Erythroblast (primary cell): ENCODE measurements at regions not wholly inside any gene's neighbourhood (a gene's known extent, or its start where the extent isn't known, plus 50 kb on each side); places are given as distances from the start of the nearest gene placed in this dataset.
"Not testable (repeated sequence)": the region's sequence is repeated elsewhere in the genome, so short reads cannot be mapped to it uniquely, and the experiment has no call there.

Source experiments
- DNase-seq, 2 experiments: peaks; one replicate each; lab custom pipeline; 2025; lab: John Stamatoyannopoulos, UW
- GATA1 ChIP-seq: IDR thresholded peaks from 2 replicates; pipeline ENCODE4 v1.6.1; 2011; ENCODE audit warnings: low read depth, mild to moderate bottlenecking, control low read depth, low read length, moderate library complexity
- POLR2A ChIP-seq: IDR thresholded peaks from 2 replicates; pipeline ENCODE4 v1.6.1; 2011; ENCODE audit warnings: mild to moderate bottlenecking, low read length

- DNase-seq: no peak
Observed at GRCh38 chr12:87469295-87469694, 559.9 kb downstream of the C12orf50 start.

GRCh38 chr12:87467936-87468335 is 561.3 kb downstream of the C12orf50 start:
- TF ChIP-seq POLR2A: no peak
- TF ChIP-seq GATA1: no peak
- DNase-seq: no peak

More at GRCh38 chr12:87469295-87469694, 559.9 kb downstream of the C12orf50 start:
- TF ChIP-seq POLR2A (no peak), GATA1 (no peak)

- TF ChIP-seq GATA1: no peak
Observed at GRCh38 chr12:87464565-87464964, 564.6 kb downstream of the C12orf50 start.

GRCh38 chr12:87444039-87444438 is 585.2 kb downstream of the C12orf50 start:
- TF ChIP-seq POLR2A (no peak), GATA1 (no peak)
- no peak for DNase-seq

More at GRCh38 chr12:87464565-87464964, 564.6 kb downstream of the C12orf50 start:
- no peak for DNase-seq

- DNase-seq: no peak
- TF ChIP-seq POLR2A (no peak), GATA1 (no peak)
Observed at GRCh38 chr12:87441511-87441910, 587.7 kb downstream of the C12orf50 start.

GRCh38 chr12:87439990-87440827 is 589.0 kb downstream of the C12orf50 start:
- no peak for DNase-seq
- TF ChIP-seq POLR2A: no peak
- TF ChIP-seq GATA1: no peak

GRCh38 chr12:87430444-87430843 is 598.8 kb downstream of the C12orf50 start:
- no peak for DNase-seq
- TF ChIP-seq POLR2A (no peak), GATA1 (no peak)

- TF ChIP-seq POLR2A: no peak
- no peak for TF ChIP-seq GATA1
- DNase-seq: no peak
Observed at GRCh38 chr12:87428701-87429277, 600.4 kb downstream of the C12orf50 start.

- no peak for TF ChIP-seq GATA1
- no peak for TF ChIP-seq POLR2A
- no peak for DNase-seq
Observed at GRCh38 chr12:87427770-87428169, 601.4 kb downstream of the C12orf50 start.

- TF ChIP-seq GATA1: no peak
- TF ChIP-seq POLR2A: no peak
- DNase-seq: no peak
Observed at GRCh38 chr12:87425942-87426554, 603.2 kb downstream of the C12orf50 start.

- not testable (repeated sequence) for DNase-seq
Observed at GRCh38 chr12:87421233-87421632, 608.0 kb downstream of the C12orf50 start.

GRCh38 chr12:87413784-87414183 is 615.4 kb downstream of the C12orf50 start:
- no peak for DNase-seq
- TF ChIP-seq POLR2A (no peak), GATA1 (no peak)

- TF ChIP-seq POLR2A (no peak), GATA1 (no peak)
- DNase-seq: no peak
Observed at GRCh38 chr12:87406926-87407325, 622.3 kb downstream of the C12orf50 start.

GRCh38 chr12:87405918-87406317 is 623.3 kb downstream of the C12orf50 start:
- TF ChIP-seq POLR2A (no peak), GATA1 (no peak)
- no peak for DNase-seq

GRCh38 chr12:87394168-87394567 is 635.0 kb downstream of the C12orf50 start:
- not testable (repeated sequence) for DNase-seq
